ENCODE measurements at regions not wholly inside any gene's neighbourhood (a gene's known extent, or its start where the extent isn't known, plus 50 kb on each side); places are given as distances from the start of the nearest gene placed in this dataset.
A peak's percentile ranks its signal among the peaks of the same experiment; 100 is the strongest.

GRCh38 chr11:19576903-19577302 is 135.7 kb upstream of the NAV2 start:
- intact Hi-C loops (cut with DNase I), result loop anchor here (2.0 to 5.0 kb wide), 3 partner anchors 40 to 136 kb away; partner anchors contain the start of gene NAV2
- 66 to 77% methylated on average over 6 of the region's 6 CpGs for WGBS, 2 donors
- Histone ChIP-seq H3K27ac (peak overlapping the region; percentile 81 to 94 (median 92)), H3K36me3 (no peaks in the 10 kb centered on the region), H3K4me1 (peaks cover 0 to 76% (median 71%) of the 10 kb centered on the region in 4 donors), H3K9me3 (no peaks in the 10 kb centered on the region), H3K4me3 (no peak overlapping the region), H3K27me3 (no peaks in the 10 kb centered on the region)
- DNase-seq, result no peak
- no peak for TF ChIP-seq POLR2AphosphoS5 (IDR thresholded peaks at IDR 0.05)
- TF ChIP-seq EP300 (IDR thresholded peaks at IDR 0.05), result no peak

GRCh38 chr11:19576054-19576453 is 136.6 kb upstream of the NAV2 start:
- Histone ChIP-seq H3K9me3 (no peaks in the 10 kb centered on the region), H3K4me3 (no peak overlapping the region), H3K36me3 (no peaks in the 10 kb centered on the region), H3K27ac (peak overlapping the region in 3 of 4 donors; percentile 92 to 94 (median 93)), H3K4me1 (peaks cover 0 to 76% (median 71%) of the 10 kb centered on the region in 4 donors), H3K27me3 (no peaks in the 10 kb centered on the region)
- 93 to 95% methylated on average over 3 of the region's 3 CpGs for WGBS, 2 donors
- intact Hi-C loops (cut with DNase I), result loop anchor here (2.0 to 5.0 kb wide), 3 partner anchors 41 to 137 kb away; partner anchors contain the start of gene NAV2
- TF ChIP-seq POLR2A (IDR thresholded peaks at IDR 0.05) (no peak), POLR2AphosphoS5 (IDR thresholded peaks at IDR 0.05) (no peak)
- DNase-seq, result no peak

GRCh38 chr11:19574916-19575315 is 137.7 kb upstream of the NAV2 start:
- Histone ChIP-seq H3K27ac (peak overlapping the region in 3 of 4 donors; percentile 92 to 94 (median 93)), H3K27me3 (no peaks in the 10 kb centered on the region), H3K4me1 (peaks cover 0 to 73% (median 67%) of the 10 kb centered on the region in 4 donors), H3K9me3 (no peaks in the 10 kb centered on the region), H3K4me3 (no peak overlapping the region), H3K36me3 (no peaks in the 10 kb centered on the region)
- TF ChIP-seq POLR2A (IDR thresholded peaks at IDR 0.05), result no peak
- no peak for TF ChIP-seq POLR2AphosphoS5 (IDR thresholded peaks at IDR 0.05)
- no peak for TF ChIP-seq CTCF (IDR thresholded peaks at IDR 0.05)
- TF ChIP-seq EP300 (IDR thresholded peaks at IDR 0.05), result no peak
- WGBS, 2 donors, result 58 to 63% methylated on average over 3 of the region's 3 CpGs
- no peak for DNase-seq
- intact Hi-C loops (cut with DNase I), result loop anchor here (5.0 kb wide), 2 partner anchors 42 to 57 kb away; no protein-coding TSS in a partner anchor

GRCh38 chr11:19573666-19574065 is 139.0 kb upstream of the NAV2 start:
- 59 to 75% methylated on average over 1 of the region's 1 CpG for WGBS, 2 donors
- peaks cover 0 to 60% (median 54%) of the 10 kb centered on the region in 4 donors for H3K4me1 ChIP-seq
- intact Hi-C loops (cut with DNase I), result no loop called here
- peak in 2 of 4 donors; percentile 11 to 60 for TF ChIP-seq EP300 (IDR thresholded peaks at IDR 0.05)
- no peak for TF ChIP-seq CTCF (IDR thresholded peaks at IDR 0.05)
- TF ChIP-seq POLR2AphosphoS5 (IDR thresholded peaks at IDR 0.05), result peak in 2 of 4 donors; percentile 53 to 67
- peak overlapping the region in 3 of 4 donors; percentile 92 to 94 (median 93) for H3K27ac ChIP-seq
- no peaks in the 10 kb centered on the region for H3K27me3 ChIP-seq
- no peaks in the 10 kb centered on the region for H3K9me3 ChIP-seq
- no peak for DNase-seq
- H3K4me3 ChIP-seq, result no peak overlapping the region
- no peaks in the 10 kb centered on the region for H3K36me3 ChIP-seq

- peaks cover 0 to 59% (median 54%) of the 10 kb centered on the region in 4 donors for H3K4me1 ChIP-seq
- WGBS, 2 donors, result 88 to 96% methylated on average over 4 of the region's 4 CpGs
- H3K27ac ChIP-seq, result no peak overlapping the region
- H3K27me3 ChIP-seq, result no peaks in the 10 kb centered on the region
- no peak overlapping the region for H3K4me3 ChIP-seq
- H3K36me3 ChIP-seq, result no peaks in the 10 kb centered on the region
- no peak for DNase-seq
- H3K9me3 ChIP-seq, result no peaks in the 10 kb centered on the region
- intact Hi-C loops (cut with DNase I), result no loop called here
- no peak for TF ChIP-seq POLR2AphosphoS5 (IDR thresholded peaks at IDR 0.05)
- TF ChIP-seq POLR2A (IDR thresholded peaks at IDR 0.05), result no peak
- TF ChIP-seq CTCF (IDR thresholded peaks at IDR 0.05), result no peak
- no peak for TF ChIP-seq EP300 (IDR thresholded peaks at IDR 0.05)
These were observed 140.7 kb upstream of the NAV2 start for GRCh38 chr11:19571906-19572305.

- no peak for DNase-seq
- H3K36me3 ChIP-seq, result no peaks in the 10 kb centered on the region
- 97% methylated on average over 1 of the region's 1 CpG for WGBS, 2 donors
- H3K9me3 ChIP-seq, result no peaks in the 10 kb centered on the region
- intact Hi-C loops (cut with DNase I), result no loop called here
- H3K4me3 ChIP-seq, result no peak overlapping the region
- TF ChIP-seq POLR2AphosphoS5 (IDR thresholded peaks at IDR 0.05) (no peak), POLR2A (IDR thresholded peaks at IDR 0.05) (no peak), EP300 (IDR thresholded peaks at IDR 0.05) (no peak), CTCF (IDR thresholded peaks at IDR 0.05) (no peak)
- peaks cover 0 to 59% (median 53%) of the 10 kb centered on the region in 4 donors for H3K4me1 ChIP-seq
- no peak overlapping the region for H3K27ac ChIP-seq
- H3K27me3 ChIP-seq, result no peaks in the 10 kb centered on the region
These were observed 141.7 kb upstream of the NAV2 start for GRCh38 chr11:19570889-19571288.
